Osteoblast (primary cell): ENCODE measurements at regions not wholly inside any gene's neighbourhood (a gene's known extent, or its start where the extent isn't known, plus 50 kb on each side); places are given as distances from the start of the nearest gene placed in this dataset.

Experiments
- DNase-seq: peaks from one replicate; pipeline ENCODE4 v3.0.0; 2011; ENCODE audit warnings: low spot score, mixed read lengths; ENCODE audit not compliant: insufficient read length; ENCODE audit errors: missing footprints
- H2AFZ ChIP-seq: 2 replicates; pipeline ENCODE4 v1.6.0; 2011; ENCODE audit warnings: mild to moderate bottlenecking, low read length
- H3K27ac ChIP-seq: 2 replicates; pipeline ENCODE4 v1.5.1; 2011; ENCODE audit warnings: mild to moderate bottlenecking, low read depth, low read length, moderate library complexity
- H3K27me3 ChIP-seq: 2 replicates; pipeline ENCODE4 v1.6.0; 2012; ENCODE audit warnings: mild to moderate bottlenecking, control low read depth, inconsistent platforms, low read length, moderate library complexity; ENCODE audit not compliant: insufficient read depth
- H3K36me3 ChIP-seq: 2 replicates; pipeline ENCODE4 v1.5.1; 2011; ENCODE audit warnings: mild to moderate bottlenecking, low read length, control low read depth, moderate library complexity; ENCODE audit not compliant: insufficient read depth
- H3K4me1 ChIP-seq: 2 replicates; pipeline ENCODE4 v1.5.1; 2011; ENCODE audit warnings: mild to moderate bottlenecking, low read length, control low read depth, moderate library complexity; ENCODE audit not compliant: insufficient read depth
- H3K4me2 ChIP-seq: 2 replicates; pipeline ENCODE4 v1.6.0; 2011; ENCODE audit warnings: mild to moderate bottlenecking, low read length; ENCODE audit not compliant: insufficient read depth
- H3K4me3 ChIP-seq: fragments of 200-600 bp; sonication (generic); 3 replicates; pipeline ENCODE4 v1.5.1; 2012; ENCODE audit warnings: mild to moderate bottlenecking, low read length, inconsistent platforms; ENCODE audit not compliant: insufficient read depth
- H3K79me2 ChIP-seq: 2 replicates; pipeline ENCODE4 v1.6.0; 2012; ENCODE audit warnings: mild to moderate bottlenecking, low read length, control low read depth, inconsistent platforms; ENCODE audit not compliant: insufficient read depth
- H3K9me3 ChIP-seq: 2 replicates; pipeline ENCODE4 v1.5.1; 2011; ENCODE audit warnings: low read depth, low read length, control low read depth
- H4K20me1 ChIP-seq: 2 replicates; pipeline ENCODE4 v1.6.0; 2012; ENCODE audit warnings: mild to moderate bottlenecking, low read length, control low read depth; ENCODE audit not compliant: insufficient read depth
- TF ChIP-seq, protein P1 (sequence below): IDR thresholded peaks from 2 replicates; pipeline ENCODE4 v1.5.1; 2011; ENCODE audit warnings: mild to moderate bottlenecking, low read depth, low read length, moderate library complexity; ENCODE audit errors: extremely low read depth

DNA sequence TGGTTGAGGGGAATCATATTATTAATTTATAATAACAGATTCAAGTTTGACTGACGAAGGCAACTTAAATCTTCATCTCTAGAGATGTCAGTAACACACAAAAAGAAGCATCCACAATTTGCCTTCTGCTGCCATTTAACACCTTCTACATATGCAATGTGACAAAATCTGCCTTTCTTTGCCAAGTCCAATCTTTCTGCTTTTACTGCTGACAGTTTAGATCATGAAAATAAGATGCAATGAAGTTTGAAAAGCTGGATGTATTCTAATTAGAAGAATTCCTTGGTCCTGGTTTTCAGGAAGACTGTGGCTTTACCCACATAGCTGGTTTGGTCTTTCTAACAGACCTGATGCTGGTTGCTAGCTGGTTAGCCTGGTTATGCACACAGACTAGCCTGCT is 178.9 kb downstream of the ACER2 start:
- Histone ChIP-seq H3K4me2 (no peak overlapping the region), H4K20me1 (no peaks in the 10 kb centered on the region), H3K4me3 (no peak overlapping the region), H3K4me1 (no peaks in the 10 kb centered on the region), H3K36me3 (no peaks in the 10 kb centered on the region), H3K9me3 (no peaks in the 10 kb centered on the region), H3K27me3 (no peaks in the 10 kb centered on the region), H3K27ac (no peak overlapping the region), H3K79me2 (no peaks in the 10 kb centered on the region), H2AFZ (no peak overlapping the region)
- DNase-seq, result no peak
- TF ChIP-seq, protein P1, sequence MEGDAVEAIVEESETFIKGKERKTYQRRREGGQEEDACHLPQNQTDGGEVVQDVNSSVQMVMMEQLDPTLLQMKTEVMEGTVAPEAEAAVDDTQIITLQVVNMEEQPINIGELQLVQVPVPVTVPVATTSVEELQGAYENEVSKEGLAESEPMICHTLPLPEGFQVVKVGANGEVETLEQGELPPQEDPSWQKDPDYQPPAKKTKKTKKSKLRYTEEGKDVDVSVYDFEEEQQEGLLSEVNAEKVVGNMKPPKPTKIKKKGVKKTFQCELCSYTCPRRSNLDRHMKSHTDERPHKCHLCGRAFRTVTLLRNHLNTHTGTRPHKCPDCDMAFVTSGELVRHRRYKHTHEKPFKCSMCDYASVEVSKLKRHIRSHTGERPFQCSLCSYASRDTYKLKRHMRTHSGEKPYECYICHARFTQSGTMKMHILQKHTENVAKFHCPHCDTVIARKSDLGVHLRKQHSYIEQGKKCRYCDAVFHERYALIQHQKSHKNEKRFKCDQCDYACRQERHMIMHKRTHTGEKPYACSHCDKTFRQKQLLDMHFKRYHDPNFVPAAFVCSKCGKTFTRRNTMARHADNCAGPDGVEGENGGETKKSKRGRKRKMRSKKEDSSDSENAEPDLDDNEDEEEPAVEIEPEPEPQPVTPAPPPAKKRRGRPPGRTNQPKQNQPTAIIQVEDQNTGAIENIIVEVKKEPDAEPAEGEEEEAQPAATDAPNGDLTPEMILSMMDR, result no peak

DNA sequence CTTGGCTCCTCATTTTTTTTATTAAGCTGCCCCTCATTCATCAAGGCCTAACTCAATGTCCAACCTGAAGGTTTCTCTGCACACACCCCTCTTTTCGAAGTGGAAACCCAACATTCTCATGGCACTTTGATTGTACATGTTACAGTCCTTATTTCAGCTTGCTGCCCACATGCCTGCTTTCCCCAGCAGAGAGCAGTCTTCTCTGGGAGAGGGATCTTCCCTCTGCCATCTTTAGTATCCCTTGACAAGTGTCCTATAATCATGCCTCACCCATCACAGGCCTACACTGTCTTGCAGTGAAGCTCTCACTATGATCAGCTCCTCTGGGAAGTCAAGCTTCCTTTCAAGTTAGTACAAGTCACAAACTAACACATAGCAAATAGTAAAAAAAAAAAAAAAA is 175.1 kb downstream of the ACER2 start:
- TF ChIP-seq, protein P1, result no peak
- no peaks in the 10 kb centered on the region for H3K36me3 ChIP-seq
- H3K4me1 ChIP-seq, result no peaks in the 10 kb centered on the region
- H3K79me2 ChIP-seq, result no peaks in the 10 kb centered on the region
- H3K4me2 ChIP-seq, result no peak overlapping the region
- H4K20me1 ChIP-seq, result no peaks in the 10 kb centered on the region
- no peak overlapping the region for H2AFZ ChIP-seq
- H3K9me3 ChIP-seq, result no peaks in the 10 kb centered on the region
- H3K27ac ChIP-seq, result no peak overlapping the region
- no peaks in the 10 kb centered on the region for H3K27me3 ChIP-seq
- no peak overlapping the region for H3K4me3 ChIP-seq
- DNase-seq, result no peak

DNA sequence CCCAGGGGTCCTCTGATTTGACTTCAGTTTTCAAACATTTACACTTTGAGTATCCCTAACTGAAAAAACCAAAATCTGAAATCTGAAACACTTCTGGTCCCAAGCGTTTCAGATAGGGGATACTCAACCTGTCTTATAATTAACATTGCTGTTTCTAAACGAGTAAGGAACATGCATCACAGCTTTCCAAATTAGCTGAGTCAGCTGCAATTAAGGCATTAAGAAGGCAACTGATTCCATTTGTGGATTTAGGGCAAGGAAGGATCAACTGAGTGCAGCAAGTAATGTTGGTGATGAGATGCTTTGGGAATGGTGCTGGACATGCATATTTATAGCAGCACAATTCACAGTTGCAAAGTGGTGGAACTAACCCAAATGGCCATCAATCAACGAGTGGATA is 168.6 kb downstream of the ACER2 start:
- Histone ChIP-seq H3K9me3 (no peaks in the 10 kb centered on the region), H3K79me2 (no peaks in the 10 kb centered on the region), H2AFZ (no peak overlapping the region), H3K27ac (no peak overlapping the region), H3K27me3 (no peaks in the 10 kb centered on the region), H3K4me3 (no peak overlapping the region), H3K36me3 (no peaks in the 10 kb centered on the region), H4K20me1 (no peaks in the 10 kb centered on the region), H3K4me1 (no peaks in the 10 kb centered on the region), H3K4me2 (no peak overlapping the region)
- DNase-seq, result no peak
- TF ChIP-seq, protein P1, result no peak

DNA sequence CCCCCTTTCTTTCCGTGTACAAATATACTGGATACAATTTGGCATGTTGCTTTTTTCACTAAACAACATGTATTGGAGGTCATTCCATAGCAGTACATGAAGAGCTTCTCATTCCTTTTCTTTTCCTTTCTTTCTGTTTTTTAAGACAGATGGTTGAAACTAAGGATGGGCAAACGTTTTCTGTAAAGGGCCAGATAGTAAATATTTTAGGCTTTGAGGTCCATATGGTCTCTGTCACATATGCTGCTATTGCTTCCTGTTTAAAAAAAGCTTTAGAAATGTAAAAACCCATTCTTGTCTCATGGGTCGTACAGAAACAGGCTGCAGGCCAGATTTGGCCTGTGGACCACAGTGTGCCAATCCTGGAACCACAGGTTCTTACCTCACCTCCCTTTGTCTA is 160.1 kb downstream of the ACER2 start:
- H3K4me1 ChIP-seq, result no peaks in the 10 kb centered on the region
- TF ChIP-seq, protein P1, result no peak
- H3K27ac ChIP-seq, result no peak overlapping the region
- no peaks in the 10 kb centered on the region for H3K36me3 ChIP-seq
- H3K4me2 ChIP-seq, result no peak overlapping the region
- no peaks in the 10 kb centered on the region for H4K20me1 ChIP-seq
- H3K27me3 ChIP-seq, result no peaks in the 10 kb centered on the region
- H3K4me3 ChIP-seq, result no peak overlapping the region
- H2AFZ ChIP-seq, result no peak overlapping the region
- H3K79me2 ChIP-seq, result no peaks in the 10 kb centered on the region
- no peak for DNase-seq
- no peaks in the 10 kb centered on the region for H3K9me3 ChIP-seq
